GM12872 (cell line): ENCODE measurements at regions not wholly inside any gene's neighbourhood (a gene's known extent, or its start where the extent isn't known, plus 50 kb on each side); places are given as distances from the start of the nearest gene placed in this dataset.

Experiments used
- TF ChIP-seq, protein P1 (sequence below): IDR thresholded peaks from 3 replicates; pipeline ENCODE4 v1.5.1; 2011; ENCODE audit warnings: low read depth, mild to moderate bottlenecking, low read length, moderate library complexity; ENCODE audit not compliant: insufficient read depth

DNA sequence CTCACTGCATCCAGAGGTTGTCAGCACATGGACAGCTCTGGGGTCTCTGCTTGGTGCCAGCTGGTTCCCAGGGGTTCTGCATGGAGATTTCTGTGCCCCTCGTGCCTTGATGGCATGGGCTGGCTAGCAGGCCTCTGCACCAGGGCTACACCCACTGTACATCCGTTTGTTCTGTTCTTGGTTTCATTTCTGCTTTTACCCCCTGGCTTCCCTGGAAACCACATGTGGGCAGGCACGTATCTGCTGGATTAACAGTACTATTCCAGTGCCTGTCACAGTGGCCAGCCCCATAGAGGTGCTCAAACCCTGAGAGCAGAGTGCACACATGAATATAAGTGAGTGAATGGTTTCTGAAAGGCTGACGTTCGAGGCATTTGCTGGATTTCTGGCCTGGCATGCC, 207.2 kb upstream of the GPR26 start:
- TF ChIP-seq, protein P1, sequence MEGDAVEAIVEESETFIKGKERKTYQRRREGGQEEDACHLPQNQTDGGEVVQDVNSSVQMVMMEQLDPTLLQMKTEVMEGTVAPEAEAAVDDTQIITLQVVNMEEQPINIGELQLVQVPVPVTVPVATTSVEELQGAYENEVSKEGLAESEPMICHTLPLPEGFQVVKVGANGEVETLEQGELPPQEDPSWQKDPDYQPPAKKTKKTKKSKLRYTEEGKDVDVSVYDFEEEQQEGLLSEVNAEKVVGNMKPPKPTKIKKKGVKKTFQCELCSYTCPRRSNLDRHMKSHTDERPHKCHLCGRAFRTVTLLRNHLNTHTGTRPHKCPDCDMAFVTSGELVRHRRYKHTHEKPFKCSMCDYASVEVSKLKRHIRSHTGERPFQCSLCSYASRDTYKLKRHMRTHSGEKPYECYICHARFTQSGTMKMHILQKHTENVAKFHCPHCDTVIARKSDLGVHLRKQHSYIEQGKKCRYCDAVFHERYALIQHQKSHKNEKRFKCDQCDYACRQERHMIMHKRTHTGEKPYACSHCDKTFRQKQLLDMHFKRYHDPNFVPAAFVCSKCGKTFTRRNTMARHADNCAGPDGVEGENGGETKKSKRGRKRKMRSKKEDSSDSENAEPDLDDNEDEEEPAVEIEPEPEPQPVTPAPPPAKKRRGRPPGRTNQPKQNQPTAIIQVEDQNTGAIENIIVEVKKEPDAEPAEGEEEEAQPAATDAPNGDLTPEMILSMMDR = no peak

DNA sequence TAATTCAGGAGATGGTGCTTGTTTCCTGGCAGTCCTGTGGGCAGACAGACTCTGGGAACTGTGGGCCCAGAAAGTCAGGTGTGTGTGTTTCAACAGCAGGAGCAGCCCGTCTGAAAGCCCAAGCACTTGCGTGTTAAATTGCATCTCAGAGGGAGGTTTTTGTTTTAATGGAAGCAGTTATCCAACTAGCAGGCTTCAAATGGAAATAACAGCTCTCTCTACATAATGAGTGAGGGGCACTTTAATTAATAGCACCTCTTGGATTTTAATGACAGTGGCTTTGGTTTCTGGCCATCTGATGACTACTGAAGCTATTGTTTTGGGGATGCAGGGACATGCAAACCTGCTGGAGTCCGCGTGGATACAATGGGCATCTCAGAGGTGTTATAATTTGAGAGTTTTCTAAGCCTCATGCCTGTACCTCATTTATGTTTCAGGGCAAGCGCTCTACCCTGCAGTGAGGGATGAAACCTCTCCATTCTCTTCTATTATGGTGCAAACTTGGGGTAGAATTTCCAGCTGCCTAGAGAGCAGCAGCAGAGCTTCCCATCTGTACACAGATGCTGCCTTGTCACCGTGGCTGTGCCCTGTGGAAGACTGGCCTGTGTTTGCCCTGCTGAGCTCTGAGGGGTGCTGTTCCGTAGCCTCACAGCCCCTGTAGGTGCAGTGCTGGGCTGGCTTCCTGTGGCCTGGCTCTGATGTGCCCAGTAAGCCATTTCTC, 206.6 kb upstream of the GPR26 start:
- TF ChIP-seq, protein P1 = no peak

DNA sequence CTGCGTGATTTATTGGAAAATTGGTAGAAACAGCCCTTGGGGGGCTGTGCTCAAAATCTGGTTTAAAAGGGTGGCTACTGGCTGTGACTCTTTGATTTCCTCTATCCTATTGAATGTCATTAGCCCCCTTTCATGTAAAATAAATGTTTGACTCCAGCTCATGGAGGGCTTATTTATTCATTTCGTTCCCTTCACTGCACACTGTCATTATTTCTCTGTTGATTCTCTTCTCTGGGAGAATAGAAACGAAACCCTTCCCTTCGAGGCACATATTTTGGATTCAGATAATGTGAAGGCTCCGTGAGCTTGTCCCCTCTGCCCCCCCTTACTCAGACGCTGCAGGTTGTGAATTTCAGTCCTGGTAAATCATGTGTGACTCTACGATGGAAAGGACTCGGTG, 203.9 kb upstream of the GPR26 start:
- TF ChIP-seq, protein P1 = no peak

DNA sequence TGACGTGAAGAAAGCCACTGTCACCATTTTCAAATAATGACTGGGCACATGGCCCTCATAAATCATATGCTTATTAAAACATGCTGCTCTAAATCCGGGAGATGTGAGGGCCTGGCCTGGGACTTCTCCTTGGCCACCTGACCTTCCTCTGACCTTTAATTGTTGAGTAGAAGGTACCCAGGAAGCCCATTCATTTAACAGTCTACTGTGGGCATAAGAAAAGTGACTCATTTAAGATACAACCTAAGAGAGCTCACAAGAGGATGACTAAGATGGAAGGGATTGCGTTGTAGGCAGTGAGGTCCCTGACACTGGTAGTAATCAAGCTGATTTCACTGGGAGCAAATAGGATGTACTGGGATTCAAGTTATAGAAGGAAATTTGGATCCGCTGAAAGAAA, 203.4 kb upstream of the GPR26 start:
- TF ChIP-seq, protein P1 = no peak

DNA sequence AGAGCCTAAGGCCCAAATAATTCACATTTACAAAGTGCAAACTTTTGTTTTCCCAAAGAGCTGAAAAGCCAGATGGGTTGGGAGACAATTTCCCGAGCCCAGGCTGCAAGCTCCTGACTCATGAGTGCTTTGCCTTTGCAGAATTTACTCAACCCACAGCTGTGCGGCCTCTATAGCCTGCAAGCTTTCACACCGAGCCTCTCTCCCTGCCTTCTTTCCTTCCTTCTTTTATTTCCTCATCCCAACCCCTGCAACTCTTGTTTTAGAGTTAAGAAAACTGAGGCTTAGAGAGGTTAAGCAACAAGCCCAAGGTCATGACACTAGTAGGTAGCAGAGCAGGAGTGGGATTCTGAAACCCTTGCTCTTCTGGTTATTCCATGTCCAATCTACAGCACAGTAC, 203.0 kb upstream of the GPR26 start:
- TF ChIP-seq, protein P1 = no peak

DNA sequence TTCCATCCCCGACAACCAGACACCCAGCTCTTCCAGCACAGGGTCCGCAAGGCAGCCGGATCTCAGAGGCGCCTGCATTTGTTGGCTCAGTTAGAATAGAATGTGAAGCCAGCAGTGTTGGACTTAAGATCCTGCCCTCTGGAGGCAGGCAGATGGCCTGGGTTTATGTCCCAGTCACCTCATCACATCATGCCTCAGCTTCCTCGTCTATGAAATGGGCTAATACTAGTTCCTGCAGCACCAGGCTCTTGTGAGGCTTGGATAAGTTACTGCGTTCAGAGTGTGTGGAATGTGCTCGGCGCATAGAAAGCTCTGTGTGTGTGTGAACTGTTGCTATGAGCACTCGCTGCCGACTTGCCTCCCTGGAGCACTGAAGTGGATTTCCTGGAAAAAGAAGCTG, 202.5 kb upstream of the GPR26 start:
- TF ChIP-seq, protein P1 = no peak

DNA sequence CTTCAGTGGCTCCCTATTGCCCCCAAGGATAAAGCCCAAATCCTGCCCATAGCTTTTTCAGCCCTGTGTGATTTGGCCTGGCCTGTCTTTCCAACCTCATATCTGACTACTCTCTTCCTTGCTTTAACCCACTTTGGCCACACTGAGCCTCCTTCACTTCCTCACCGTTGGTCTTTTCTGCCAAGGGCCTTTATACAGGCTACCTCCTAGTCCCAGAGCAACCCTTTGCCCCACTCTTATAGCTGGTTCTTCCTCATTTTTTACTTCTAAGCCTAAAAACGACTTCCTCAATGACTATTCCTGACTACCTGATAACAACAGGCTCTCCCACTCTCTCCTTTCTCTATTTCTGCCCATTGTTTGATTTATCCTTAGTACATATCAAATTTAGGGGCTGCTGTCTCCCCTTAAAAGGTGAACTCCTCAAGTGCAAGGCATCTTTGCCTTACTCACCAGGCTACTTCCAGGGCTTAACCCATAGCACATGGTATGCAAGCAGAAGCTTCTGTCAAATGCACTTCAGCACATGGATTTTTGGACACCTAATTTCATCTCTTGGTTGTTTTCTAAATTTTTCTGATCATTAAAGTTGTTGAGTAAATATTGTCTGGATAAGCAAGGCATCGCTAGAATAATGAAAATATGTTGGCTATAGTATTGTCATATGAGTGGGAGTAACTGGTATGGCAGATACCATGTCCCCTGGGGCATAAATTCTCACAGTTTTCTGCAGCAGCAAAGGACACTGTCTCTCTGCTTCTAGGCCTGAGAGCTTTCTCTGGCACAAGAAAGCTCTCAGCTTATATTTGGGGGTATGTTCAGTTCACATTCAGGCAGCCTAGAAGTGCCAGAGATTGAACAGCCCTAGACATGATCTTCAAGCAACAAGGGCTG, 201.5 kb upstream of the GPR26 start:
- TF ChIP-seq, protein P1 = no peak
